NCI-H128 (cell line): ENCODE measurements at regions not wholly inside any gene's neighbourhood (a gene's known extent, or its start where the extent isn't known, plus 50 kb on each side); places are given as distances from the start of the nearest gene placed in this dataset.
"Not testable (repeated sequence)": the region's sequence is repeated elsewhere in the genome, so short reads cannot be mapped to it uniquely, and the experiment has no call there.

Source experiments
- DNase-seq: peaks from one replicate; lab custom pipeline; 2025; ENCODE audit not compliant: unreplicated experiment; lab: John Stamatoyannopoulos, UW

DNA sequence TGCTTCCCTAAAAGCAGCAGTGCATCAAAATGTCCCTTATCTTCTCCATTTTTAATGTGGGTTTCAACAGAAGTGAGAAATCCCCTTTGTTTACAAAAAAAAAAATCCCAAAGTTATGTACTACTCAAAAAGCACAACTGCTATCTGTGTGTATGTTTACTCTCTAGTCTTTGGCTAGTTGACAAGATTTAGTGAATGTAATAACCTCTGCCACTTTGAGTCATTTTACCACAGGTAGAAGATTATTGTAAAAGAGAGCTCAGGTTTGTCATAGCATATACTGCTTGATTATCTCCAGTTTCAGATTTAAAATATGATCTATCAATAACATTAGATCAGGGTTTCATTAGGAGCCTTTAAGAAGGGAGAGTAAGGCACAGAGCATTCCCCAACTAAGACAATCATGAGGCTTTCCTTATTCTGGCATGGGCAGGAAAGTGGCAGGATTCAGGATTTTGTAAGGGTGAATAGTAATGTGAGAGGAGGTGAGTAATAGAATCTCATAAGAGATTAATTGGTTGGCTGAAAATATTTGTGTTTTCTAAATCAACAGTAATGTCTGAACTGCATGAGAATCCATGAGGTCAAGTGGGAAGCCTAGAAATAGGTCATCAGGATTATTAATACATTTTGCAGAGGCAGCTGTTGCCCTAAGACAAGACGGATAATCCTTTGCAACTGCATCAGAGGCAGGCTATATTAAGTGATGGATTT lies 1780.3 kb upstream of the LRRTM1 start:
- no peak for DNase-seq

DNA sequence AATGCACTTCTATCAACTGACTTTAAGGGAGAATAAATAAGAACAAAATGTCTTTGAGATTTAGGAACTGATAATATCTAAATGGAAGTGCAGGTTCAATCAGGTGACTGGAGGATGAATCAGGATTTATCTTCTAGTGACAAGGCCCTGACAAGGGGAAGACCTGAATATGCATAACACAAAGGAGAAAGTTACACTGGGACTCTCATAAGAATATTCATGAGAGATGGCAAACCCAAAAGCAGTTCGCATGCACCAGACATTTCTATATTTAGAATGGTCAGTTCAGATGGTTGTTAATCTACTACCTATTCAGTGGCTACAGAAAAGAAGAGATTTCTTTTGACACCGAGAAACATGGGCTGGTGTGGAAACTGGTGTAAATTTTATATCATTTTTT lies 1771.3 kb upstream of the LRRTM1 start:
- DNase-seq = no peak

DNA sequence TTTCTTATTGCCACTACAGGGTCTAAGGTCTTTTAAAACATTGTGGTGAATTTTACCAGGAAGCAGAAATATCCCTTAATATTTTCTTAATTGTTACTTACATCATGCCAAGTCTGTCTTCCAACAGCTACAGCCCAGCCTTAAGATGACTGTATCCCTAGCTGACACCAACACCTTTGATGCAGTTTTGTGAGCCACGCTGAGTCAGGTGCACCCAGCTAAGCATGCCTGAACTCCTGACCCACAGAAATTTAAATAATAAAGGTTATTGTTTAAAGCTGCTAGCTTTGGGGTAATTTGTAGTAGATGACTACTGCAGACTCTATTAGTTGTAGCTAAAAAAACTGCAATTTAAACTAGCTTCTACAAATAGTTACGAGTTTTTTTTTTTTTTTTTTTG lies 1757.9 kb upstream of the LRRTM1 start:
- DNase-seq = no peak

DNA sequence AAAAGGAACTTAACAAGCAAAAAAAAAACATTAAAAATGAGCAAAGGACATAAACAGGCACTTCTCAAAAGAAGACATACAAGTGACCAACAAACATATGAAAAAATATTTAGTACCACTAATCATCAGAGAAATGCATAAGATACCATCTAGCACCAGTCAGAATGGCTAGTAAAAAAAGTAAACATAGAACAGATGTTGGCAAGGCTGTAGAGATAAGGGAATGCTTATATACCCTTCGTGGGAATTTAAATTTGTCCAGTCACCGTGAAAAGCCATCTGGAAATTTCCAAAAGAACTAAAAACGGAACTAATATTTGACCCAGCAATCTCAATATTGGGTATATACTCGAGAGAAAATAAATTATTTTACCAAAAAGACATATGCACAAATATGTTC lies 1751.3 kb upstream of the LRRTM1 start:
- DNase-seq = no peak

DNA sequence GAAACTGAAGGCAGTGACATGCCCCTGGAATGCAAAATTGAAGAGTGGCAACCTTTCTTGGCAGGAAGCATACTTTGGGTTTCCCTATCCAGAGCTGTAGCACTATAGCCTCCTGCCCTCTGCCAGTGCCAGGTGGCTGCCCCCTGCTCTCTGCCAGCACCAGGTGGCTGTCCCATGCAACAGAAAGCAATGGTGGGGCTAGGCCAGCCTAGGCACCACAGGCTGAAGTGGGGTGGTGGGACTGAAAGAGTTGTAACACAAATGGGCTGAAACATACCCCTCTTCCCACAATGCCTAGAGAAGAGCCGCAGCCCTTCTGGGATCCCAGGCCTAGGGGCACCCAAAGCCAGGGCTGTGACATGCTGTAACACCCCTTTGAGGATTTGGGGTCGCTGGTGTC lies 1739.3 kb upstream of the LRRTM1 start:
- DNase-seq = no peak

DNA sequence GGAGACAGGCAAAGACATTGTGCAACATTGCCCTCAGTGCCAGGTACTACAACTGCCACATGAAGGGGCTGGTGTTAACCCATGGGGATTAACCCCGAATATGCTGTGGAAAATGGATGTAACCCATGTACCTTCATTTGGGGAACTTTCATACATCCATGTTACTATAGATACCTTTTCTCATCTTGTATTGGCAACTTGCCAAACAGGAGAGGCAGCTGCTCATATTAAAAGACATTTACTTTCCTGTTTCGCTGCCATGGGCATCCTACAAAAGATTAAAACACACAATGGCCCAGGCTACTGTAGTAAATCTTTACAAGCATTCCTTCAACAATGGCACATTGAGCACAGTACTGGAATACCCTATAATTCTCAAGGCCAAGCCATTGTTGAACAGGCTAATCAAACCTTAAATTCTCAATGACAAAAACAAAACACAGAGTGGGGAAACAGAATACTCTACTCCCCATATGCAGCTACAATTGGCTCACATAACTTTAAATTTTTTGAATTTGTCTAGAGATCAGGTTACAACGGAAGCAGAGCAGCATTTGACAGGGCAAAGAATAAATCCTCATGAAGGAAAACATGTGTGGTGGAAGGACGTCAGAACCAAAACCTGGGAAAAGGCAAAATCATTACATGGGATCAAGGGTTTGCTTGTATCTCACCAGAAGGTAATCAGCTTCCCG lies 1723.5 kb upstream of the LRRTM1 start:
- peak; percentile 13 for DNase-seq

DNA sequence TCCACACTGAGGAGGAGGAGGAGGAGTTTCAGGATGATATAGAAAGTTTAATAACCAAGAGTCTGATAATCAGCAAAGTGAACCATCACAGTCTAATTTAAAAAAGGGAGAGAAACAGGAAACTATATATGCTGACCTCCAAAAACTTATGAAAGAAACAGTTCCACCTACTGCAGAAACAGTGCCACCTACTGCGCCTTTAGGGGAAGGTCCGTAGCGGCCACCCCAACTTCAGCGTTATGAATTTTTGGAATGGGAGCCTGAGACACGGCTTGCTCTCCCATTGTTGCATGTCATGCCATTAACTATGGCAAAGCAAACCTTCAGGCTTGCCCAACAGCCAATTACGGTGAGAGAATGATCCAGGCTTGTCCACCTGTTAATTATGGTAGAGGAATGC lies 1719.2 kb upstream of the LRRTM1 start:
- no peak for DNase-seq

DNA sequence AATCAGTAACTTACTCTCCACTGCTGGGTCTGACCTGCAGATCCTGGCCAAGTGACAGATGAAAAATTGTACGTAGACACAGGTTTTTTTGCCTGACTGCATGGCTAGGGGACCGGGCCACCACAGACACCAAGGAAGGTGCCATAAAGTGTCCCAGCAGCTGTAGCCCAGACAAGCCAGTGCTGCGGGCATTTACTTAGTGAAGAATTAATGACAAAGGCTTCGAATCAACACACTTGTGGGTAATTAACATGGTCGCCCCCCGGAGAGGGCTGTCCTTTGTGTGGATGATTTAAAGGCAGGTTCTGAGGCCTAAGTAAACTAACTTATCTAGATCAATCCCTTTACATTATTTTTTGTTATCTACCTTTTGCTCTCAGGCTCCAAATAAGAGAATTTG lies 1709.1 kb upstream of the LRRTM1 start:
- no peak for DNase-seq

DNA sequence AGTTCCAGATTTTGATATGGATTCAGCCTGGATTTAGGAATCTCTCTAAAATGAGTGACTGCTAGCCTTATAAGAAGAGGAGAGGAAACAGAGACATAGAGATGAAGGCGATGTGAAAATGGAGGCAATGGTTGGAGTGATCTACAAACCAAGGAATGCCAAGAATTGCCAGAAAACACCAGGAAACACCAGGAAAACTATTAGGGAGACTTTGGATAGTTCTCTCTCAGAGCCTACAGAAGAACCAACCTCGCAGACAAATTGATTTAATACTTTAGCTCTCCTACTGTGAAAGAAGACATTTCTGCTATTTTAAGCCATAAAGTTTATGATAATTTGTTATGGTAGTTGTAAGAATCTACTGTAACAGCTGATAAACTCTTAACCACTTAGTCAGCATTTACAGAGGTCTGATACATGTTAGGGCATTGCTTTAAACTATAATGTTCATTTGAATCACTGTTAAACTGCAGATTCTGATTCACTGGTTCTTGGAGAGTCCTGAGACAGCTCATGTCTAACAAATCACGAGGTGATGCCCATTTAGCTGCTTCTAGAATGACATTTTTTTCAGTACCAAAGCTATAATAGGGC lies 1702.6 kb upstream of the LRRTM1 start:
- DNase-seq = no peak

DNA sequence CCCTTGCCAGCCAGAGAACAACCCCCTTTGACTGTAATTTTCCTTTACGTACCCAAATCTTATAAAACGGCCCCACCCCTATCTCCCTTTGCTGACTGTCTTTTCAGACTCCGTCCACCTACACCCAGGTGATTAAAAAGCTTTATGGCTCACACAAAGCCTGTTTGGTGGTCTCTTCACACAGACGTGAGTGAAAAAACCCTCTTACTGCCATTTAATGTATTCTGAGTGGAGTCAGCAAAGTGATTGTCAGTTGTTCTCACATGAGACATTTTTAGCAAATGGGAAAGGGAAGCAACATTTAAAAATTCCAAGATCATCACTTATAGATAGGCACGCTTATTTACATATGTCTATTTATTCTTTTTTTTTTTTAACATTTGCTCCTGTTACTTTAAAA lies 1701.3 kb upstream of the LRRTM1 start:
- DNase-seq = not testable (repeated sequence)

DNA sequence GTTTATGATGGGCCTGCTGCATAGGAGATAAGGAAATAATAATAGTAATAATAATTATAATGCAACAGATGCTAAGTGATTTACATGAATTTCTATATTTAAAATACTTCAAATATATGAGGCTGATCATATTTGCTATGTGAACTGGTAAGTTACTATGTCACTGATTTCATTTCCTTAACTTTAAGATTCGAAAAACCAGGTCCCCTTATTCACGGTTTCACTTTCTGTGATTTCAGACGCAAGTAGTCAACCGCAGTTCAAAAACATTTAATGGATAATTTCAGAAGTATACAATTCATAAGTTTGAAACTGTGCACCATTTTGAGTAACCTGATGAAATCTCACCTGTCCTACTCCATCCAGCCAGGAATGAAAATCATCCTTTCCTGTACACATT lies 1697.1 kb upstream of the LRRTM1 start:
- no peak for DNase-seq

DNA sequence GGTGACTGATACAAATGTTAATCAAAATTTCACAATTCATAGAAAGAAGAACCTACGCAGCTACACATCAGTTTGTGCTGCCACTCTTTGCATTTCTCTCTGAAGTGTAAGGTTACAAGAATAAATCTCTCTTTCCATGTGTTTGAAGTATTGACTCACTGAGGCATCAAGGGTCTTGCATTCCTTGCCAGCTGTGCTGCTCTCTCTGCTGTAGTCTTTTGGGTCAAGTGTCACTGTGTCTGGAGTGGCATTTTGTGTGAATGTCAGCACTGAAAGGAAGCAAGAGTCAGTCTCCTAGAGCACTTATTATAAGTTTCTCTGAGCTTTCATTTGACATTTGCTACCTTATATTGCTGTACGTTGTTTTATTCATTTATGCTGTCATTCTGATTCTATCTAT lies 1696.1 kb upstream of the LRRTM1 start:
- DNase-seq = no peak

DNA sequence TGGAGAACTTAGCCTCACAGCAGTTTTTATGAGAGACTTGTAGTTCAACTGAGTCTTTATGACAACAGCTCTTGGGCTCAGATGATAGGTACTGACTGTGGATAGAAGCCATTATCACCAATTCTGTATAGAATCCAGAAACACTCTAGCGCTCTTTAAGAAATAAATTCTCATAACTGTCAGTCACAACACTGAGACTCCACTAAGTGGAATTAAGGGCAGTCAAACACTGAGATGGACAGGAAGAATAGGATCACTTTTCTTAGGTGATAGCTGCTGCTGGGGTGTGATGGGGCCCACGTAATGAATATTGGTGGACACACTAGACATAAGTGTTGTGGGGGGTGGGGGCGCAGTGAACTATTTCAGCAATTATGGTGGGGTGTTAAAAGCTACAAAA lies 1691.8 kb upstream of the LRRTM1 start:
- DNase-seq = no peak

DNA sequence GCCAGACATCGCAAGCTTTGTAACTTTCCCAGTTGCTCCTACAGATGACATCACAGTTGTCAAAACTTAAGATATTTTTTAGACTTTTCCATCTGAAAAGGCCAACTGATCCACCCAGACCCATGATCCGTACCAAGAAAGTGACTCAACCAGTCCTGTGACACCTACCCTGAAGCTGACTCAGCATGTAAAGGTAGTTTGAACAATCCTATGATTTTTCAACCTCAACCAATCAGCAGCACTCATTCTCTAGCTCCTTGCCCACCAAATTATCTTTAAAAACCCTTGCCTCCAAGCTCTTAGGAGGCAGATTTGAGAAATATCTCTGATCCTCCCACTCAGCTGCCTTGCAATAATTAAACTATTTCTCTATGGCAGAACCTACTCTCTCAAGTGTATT lies 1686.7 kb upstream of the LRRTM1 start:
- no peak for DNase-seq

DNA sequence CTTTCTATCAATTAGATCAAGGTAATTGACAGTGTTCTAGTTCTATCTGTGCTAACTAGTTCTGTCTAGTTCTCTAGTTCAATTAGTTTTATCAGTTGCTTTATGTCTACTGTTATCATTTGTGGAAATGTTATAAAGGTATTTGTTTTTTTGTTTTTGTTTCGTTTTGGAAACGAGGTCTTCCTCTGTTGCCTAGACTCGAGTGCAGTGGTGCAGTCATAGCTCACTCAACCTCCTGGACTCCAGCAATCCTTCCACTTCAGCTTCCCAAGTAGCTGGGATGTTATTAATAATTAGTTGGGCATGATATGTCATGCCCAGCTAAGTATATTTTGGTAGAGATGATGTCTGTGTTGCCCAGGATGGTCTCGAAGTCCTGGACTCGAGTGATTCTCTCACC lies 1682.8 kb upstream of the LRRTM1 start:
- DNase-seq = no peak

DNA sequence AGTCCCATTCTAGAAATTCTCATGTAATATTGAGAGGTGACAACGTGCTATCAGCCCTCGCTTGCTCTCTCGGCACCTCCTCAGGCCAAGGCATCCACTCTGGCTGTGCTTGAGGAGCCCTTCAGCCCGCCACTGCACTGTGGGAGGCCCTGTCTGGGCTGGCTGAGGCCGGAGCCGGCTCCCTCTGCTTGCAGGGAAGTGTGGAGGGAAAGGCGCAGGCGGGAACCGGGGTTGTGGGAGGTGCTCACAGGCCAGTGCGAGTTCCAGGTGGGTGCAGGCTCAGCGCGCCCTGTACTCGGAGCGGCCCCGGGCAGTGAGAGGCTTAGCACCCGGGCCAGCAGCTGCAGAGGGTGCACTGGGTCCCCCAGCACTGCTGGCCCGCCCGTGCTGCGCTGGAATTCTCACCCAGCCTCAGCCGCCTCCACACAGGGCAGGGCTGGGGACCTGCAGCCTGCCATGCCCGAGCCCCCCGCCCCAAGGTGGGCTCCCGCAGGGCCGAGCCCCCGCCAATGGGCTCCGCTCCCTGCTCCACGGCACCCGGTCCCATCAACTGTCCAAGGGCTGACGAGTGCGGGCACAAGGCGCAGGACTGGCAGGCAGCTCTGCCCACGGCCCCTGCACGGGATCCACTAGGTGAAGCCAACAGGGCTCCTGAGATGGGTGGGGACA lies 1680.6 kb upstream of the LRRTM1 start:
- no peak for DNase-seq

DNA sequence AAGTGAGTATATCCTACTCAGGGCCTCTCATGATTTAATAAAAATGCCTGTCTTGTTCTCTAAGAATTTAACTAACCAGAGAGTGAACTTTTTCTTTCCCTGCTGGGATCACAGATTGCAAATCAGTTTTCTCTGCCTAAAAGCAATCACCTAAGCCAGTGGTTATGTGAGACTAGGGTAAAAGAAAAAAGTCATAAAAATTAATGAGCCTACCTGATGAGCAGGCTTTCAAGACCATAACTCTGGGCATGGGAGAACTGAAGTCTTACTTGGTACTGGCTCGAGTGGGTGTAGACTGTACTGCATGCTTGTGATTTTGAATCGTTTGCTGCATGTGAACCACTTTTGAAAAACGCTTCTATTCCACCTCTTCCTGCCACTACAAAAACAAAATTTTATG lies 1677.0 kb upstream of the LRRTM1 start:
- no peak for DNase-seq

DNA sequence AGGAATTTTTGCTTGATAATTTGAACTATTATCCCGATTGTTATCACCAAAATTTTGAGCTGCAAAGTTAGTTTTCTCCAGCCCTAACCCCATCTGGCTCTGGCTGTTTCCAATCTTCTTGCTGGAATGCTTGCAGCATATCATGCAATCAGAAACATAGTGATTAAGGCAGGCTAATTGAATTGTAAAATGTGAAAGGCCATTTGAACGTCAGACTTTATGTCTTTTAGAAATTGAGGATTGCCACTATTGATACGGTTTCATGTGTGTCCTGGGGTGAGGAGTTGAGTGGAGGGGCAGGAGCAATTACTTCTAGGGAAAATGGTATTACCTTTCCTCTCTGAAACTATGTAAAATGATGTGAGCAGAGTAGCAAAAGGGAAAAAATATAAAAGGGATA lies 1674.5 kb upstream of the LRRTM1 start:
- DNase-seq = no peak

DNA sequence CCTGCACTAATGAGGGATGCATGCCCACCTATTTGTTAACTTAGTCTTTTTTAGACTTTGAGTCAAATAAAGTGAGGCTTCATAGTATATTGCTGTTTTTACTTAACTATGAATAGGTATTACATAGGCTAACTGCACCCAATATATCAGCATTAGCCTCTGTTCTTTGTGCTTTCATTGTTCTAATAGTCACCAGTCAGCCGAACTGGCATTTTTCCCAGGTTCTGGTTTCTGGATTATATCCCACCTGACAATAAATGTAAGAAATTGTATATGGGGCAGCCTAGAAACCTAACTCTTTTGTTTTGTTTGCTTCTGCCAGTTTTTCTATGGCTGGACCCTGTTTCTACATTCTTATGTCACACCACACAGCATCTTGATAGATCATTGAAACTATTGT lies 1672.4 kb upstream of the LRRTM1 start:
- no peak for DNase-seq

DNA sequence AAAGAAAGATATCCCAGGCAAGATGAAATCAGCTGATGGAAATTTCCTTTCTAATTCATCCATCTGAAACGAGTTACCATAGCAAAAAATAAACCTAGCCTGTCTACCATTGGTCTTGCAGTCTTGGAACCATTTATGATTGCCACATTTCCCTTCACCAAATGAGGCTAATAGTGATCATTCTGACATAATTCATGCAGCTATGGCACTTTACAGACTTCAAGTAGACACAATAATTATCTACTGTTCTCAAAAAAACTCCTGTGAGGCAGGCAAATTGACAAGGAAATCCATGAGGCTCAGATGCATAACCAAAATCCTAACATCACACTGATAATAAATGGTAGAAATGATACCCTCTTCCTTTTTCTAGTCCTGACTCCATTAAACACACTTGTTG lies 1669.7 kb upstream of the LRRTM1 start:
- DNase-seq = no peak

DNA sequence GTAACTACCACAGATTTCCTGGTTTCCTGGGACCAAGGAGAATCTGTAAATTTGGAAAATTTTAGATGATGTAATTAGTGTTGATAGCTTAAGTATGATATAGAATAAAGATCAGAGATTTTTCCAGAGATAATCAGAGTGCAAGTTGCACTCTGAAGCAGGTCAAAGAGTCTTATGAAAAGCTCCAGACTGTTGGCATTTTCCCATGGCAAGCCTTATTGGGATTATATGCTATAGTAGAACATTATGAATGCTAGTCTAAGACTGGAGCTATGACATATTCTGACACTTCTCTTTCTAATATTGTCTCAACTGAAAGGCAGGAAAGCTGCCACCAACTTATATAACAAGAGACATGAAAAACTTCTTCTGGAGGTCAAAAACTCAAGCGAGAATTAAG lies 1638.3 kb upstream of the LRRTM1 start:
- DNase-seq = no peak

DNA sequence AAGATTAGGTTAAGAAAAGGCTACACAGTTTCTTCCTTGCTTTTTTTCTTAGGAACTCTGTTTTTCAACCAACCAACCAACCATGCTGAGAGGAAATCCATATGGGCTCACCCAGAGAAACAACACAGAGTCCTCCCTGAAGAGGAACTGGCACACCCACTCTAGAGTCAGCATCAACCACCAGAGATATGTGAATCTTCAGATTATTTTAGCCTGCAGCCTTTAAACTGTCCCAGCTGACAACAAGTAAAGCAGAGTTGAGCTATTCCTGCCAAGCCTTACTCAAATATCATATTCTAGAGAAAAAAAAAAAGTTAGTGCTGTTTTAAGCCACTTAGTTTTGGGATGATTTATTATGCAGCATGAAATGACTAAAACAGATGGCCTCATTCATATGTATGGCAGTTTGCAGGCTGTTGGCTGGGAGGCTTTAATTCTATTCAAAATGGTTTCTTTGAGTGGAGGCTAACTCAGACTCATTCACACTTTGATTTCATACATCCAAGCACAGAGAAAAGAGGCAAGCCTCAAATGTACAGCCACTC lies 1637.7 kb upstream of the LRRTM1 start:
- DNase-seq = no peak
